Calu3 (cell line): ENCODE measurements at regions not wholly inside any gene's neighbourhood (a gene's known extent, or its start where the extent isn't known, plus 50 kb on each side); places are given as distances from the start of the nearest gene placed in this dataset.

ENCODE experiments used
- BruUV-seq: library from RNA; stranded (reverse); fragments of 400-500 nt; replicated peaks from 2 replicates; lab custom pipeline; 2021; lab: Mats Ljungman, UMichigan
- CTCF ChIA-PET: fragments of 300-600 bp; sonication (Branson Sonifier 250); formaldehyde crosslinking; loops from one replicate; lab custom pipeline; 2022; ENCODE audit warnings: antibody characterized with exemption; lab: Charles Lee
- DNase-seq: peaks from one replicate; pipeline ENCODE4 v3.0.0; 2022
- H3K27ac Mint-ChIP-seq: one replicate; pipeline ENCODE4 v1.8.0; 2022; ENCODE audit warnings: mixed read lengths; ENCODE audit not compliant: unreplicated experiment
- H3K27me3 Mint-ChIP-seq: one replicate; pipeline ENCODE4 v1.8.0; 2022; ENCODE audit warnings: mixed read lengths; ENCODE audit not compliant: unreplicated experiment
- H3K36me3 Mint-ChIP-seq: one replicate; pipeline ENCODE4 v1.8.0; 2022; ENCODE audit warnings: mild to moderate bottlenecking, moderate library complexity, mixed read lengths; ENCODE audit not compliant: insufficient read depth, unreplicated experiment
- H3K4me1 Mint-ChIP-seq: one replicate; pipeline ENCODE4 v1.8.0; 2022; ENCODE audit warnings: mild to moderate bottlenecking, low read depth, mixed read lengths; ENCODE audit not compliant: unreplicated experiment
- H3K4me3 Mint-ChIP-seq: one replicate; pipeline ENCODE4 v1.8.0; 2022; ENCODE audit warnings: mild to moderate bottlenecking, low read depth, moderate library complexity, mixed read lengths; ENCODE audit not compliant: unreplicated experiment
- H3K9me3 Mint-ChIP-seq: one replicate; pipeline ENCODE4 v1.8.0; 2022; ENCODE audit warnings: low read depth, mixed read lengths; ENCODE audit not compliant: unreplicated experiment
- CTCF ChIP-seq: fragments of 200-600 bp; IDR thresholded peaks from one replicate; pipeline ENCODE4 v1.8.0; 2022; ENCODE audit warnings: antibody characterized with exemption; ENCODE audit not compliant: unreplicated experiment
- intact Hi-C: fragments of 100-400 bp; cut with micrococcal nuclease; formaldehyde crosslinking; loops from one replicate; pipeline ENCODE4 v1.10.0; 2022; ENCODE audit not compliant: unreplicated experiment

GRCh38 chr9:101957705-101958104 lies 219.3 kb upstream of the GRIN3A start:
- Mint-ChIP-seq H3K36me3 (no peaks in the 10 kb centered on the region), H3K27ac (no peak overlapping the region), H3K27me3 (no peaks in the 10 kb centered on the region), H3K4me1 (no peaks in the 10 kb centered on the region), H3K4me3 (no peak overlapping the region), H3K9me3 (no peaks in the 10 kb centered on the region)
- CTCF ChIA-PET: no interaction called here
- BruUV-seq: no TSS peak
- intact Hi-C loops: no loop called here
- no peak for TF ChIP-seq CTCF
- no peak for DNase-seq

GRCh38 chr9:101951598-101951997 lies 213.2 kb upstream of the GRIN3A start:
- Mint-ChIP-seq H3K9me3 (no peaks in the 10 kb centered on the region), H3K27me3 (no peaks in the 10 kb centered on the region), H3K4me3 (no peak overlapping the region), H3K4me1 (no peaks in the 10 kb centered on the region), H3K36me3 (no peaks in the 10 kb centered on the region), H3K27ac (no peak overlapping the region)
- intact Hi-C loops: no loop called here
- BruUV-seq: no TSS peak
- no peak for TF ChIP-seq CTCF
- CTCF ChIA-PET: no interaction called here
- DNase-seq: no peak

- intact Hi-C loops: no loop called here
- no peaks in the 10 kb centered on the region for H3K27me3 Mint-ChIP-seq
- TF ChIP-seq CTCF: no peak
- CTCF ChIA-PET: no interaction called here
- no peak overlapping the region for H3K4me3 Mint-ChIP-seq
- no peak overlapping the region for H3K27ac Mint-ChIP-seq
- no peak for DNase-seq
- no peaks in the 10 kb centered on the region for H3K4me1 Mint-ChIP-seq
- H3K36me3 Mint-ChIP-seq: no peaks in the 10 kb centered on the region
- no peaks in the 10 kb centered on the region for H3K9me3 Mint-ChIP-seq
- no TSS peak for BruUV-seq
Observed at GRCh38 chr9:101931756-101932155, 193.3 kb upstream of the GRIN3A start.

- no peaks in the 10 kb centered on the region for H3K36me3 Mint-ChIP-seq
- CTCF ChIA-PET: no interaction called here
- intact Hi-C loops: no loop called here
- no peaks in the 10 kb centered on the region for H3K27me3 Mint-ChIP-seq
- H3K4me3 Mint-ChIP-seq: no peak overlapping the region
- no peaks in the 10 kb centered on the region for H3K4me1 Mint-ChIP-seq
- H3K27ac Mint-ChIP-seq: no peak overlapping the region
- no peak for DNase-seq
- BruUV-seq: no TSS peak
- TF ChIP-seq CTCF: no peak
- H3K9me3 Mint-ChIP-seq: no peaks in the 10 kb centered on the region
Observed at GRCh38 chr9:101930783-101931182, 192.3 kb upstream of the GRIN3A start.
